Inferior parietal cortex (tissue), 1 donor: ENCODE measurements at regions not wholly inside any gene's neighbourhood (a gene's known extent, or its start where the extent isn't known, plus 50 kb on each side); places are given as distances from the start of the nearest gene placed in this dataset.

ENCODE experiments used
- DNase-seq: peaks from one replicate; pipeline ENCODE4 v3.0.0-alpha.2; 2016; ENCODE audit errors: extremely low spot score

DNA sequence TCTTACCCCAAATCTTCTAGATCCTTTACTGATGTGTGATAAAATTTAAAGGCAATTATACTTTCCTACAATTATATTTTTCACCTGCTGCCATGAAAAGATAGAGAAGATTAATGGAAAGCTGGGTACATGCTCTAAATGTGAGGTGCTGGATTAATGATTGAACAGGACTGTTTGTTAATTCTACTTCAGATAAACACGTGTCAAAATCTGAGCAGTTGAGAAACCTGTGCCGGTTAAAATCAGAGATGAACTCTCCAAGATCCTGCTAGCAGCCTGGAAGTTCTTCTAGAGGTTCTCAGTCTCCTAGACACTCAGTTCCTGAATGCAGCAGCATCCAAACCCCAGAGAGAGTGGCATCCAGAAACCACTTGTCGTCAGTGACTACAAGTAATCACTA is 69.2 kb downstream of the INHBA start:
- DNase-seq = no peak

DNA sequence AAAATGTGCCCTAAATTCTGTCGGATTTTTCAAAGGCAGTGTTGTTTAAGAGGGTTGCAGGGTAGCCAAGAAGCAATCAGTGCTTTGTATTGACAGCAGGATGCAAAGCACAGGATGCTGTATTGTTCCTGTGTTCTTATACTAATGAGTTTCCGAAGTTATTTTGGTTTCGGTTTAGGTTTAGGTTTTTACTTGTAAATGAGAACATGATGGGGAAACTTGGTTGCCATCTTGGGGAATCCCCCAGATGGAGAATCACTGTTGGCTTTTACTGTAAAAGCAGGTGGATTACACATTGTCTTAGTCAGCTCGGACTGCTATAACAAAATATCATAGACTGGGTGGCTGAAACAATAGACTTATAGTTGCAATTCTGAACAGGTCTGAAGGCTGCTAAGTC is 72.1 kb downstream of the INHBA start:
- no peak for DNase-seq

GRCh38 chr7:41629711-41630111 is 73.2 kb downstream of the INHBA start:
- no peak for DNase-seq

DNA sequence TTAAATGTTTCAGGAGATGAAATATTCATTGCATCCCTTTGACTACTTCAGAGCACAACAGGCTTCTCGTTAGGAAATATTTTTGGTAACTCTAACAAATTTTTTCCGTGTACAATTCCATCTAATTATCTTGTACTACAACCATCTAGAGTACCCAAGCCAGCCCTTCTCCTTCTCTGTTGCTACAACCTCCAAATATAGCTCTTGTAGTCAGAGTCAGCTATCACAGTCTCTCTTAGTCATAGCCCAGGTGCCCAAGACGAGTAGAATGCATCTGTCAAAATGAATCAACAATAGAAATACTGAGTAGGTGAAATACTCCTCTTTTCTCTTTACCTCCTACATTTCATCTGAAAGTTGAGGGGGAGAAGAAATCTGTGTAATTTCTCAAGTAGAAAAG is 74.0 kb downstream of the INHBA start:
- DNase-seq = peak; percentile 32

GRCh38 chr7:41627645-41628298 is 75.1 kb downstream of the INHBA start:
- DNase-seq = no peak

- DNase-seq = no peak
Observed at GRCh38 chr7:41624818-41625217, 78.1 kb downstream of the INHBA start.

- DNase-seq = no peak
Observed at GRCh38 chr7:41621953-41622831, 80.7 kb downstream of the INHBA start.

DNA sequence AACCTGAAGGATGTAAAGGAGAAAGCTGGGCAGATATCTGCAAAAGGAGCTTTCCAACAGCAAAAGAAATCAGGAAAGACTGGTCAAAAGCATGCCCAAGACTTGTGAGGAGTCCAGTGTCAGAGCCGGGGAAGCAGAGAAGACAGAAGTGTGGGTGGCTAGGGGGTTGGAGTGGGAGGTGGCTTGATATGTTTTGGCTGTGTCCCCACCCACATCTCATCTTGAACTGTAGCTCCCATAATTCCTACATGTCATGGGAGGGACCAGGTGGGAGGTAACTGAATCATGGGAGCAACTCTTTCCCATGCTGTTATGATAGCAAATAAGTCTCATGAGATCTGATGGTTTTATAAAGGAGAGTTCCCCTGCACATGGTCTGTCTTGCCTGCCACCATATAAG is 84.9 kb downstream of the INHBA start:
- DNase-seq = no peak

DNA sequence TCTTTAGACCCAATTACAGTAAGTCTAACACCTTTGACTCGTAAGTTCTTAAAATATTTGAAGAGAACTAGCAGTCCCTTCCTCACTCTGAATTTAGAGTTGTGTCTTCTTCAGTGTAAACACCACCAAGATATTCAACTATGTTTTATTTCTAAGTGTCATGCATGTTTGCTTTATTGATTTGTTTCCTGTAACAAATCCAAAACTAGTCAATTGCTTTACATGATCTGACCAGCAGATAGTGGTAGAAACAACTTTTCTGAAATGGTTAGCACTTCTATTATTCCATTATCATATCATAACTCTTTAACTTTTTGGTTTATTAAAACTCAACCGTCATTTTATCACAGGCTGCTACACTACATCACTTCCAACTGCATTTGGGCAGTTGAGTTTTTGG is 90.1 kb downstream of the INHBA start:
- no peak for DNase-seq

- DNase-seq = no peak
Observed at GRCh38 chr7:41612386-41612785, 90.5 kb downstream of the INHBA start.

DNA sequence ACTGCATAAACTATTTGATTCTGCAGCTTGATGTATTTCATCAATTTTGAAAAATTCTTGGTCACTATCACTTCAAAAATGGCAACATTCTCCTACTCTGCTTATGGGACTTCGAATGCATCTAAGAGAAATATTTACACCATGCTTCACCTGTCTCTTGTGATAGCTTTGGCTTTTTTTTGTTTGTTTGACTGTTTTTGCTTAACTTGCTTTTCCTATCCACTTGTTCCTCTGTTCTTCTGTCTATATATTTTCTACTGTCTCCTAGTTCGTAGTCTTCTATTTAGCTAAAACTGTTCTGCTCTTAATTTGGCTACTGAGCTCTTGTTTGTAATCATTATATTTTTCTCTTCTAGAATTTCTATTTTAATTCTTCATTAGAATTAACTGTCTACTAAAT is 94.4 kb downstream of the INHBA start:
- DNase-seq = no peak

DNA sequence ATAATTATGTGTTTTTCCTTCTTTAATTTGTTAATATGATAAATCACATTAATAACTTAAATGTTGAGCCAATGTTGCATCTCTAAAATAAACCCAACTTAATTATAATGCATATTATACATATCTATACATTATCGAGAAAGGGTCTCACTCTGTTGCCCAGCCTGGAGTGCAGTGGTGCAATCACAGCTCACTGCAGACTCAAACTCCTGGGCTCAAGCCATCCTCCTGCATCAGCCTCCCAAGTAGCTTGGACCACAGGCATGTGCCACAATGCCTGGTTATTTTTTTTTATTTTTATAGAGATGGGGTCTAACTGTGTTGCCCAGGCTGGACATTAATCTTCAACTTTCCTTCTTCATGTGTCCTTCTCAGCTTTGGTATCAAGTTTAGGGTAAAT is 98.9 kb downstream of the INHBA start:
- DNase-seq = no peak

- no peak for DNase-seq
Observed at GRCh38 chr7:41599760-41600159, 103.1 kb downstream of the INHBA start.

DNA sequence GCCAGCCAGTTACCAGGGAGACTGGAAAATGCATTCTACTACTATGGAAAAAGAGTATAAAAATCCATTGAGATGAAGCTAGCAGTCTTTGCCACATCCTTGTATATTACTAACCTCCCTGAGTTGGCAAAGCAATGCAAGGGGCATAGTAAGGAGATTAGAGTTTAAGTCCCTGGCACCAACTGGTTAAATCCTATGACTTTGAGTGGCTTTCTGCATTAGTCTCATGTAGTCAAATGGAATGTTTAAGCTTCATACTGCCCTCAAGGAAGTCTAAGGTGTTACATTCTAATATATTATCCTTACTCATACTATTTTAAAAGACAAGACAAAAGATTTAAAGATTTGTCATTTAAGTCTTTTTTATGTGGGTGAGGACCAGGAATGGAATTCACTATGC is 110.1 kb downstream of the INHBA start:
- DNase-seq = no peak

DNA sequence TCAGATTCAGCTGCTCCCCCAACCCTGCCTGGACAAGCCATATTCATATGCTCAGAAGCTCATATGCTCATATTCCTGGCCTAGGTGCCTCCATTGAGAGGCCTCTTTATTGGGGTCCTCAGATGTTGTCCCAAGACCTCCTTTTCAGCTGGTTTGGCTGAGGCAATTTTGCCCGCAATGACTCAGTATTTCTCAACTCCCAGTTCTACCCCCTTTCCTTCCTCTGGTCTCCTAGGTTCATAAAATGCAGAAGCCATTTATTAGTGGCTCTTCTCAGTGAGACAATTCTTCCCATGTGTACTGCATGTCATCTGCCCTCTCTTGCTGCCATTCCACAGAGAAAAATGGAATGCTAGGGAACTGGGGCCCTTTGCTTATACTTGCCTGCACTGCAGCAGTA is 110.7 kb downstream of the INHBA start:
- DNase-seq = no peak

DNA sequence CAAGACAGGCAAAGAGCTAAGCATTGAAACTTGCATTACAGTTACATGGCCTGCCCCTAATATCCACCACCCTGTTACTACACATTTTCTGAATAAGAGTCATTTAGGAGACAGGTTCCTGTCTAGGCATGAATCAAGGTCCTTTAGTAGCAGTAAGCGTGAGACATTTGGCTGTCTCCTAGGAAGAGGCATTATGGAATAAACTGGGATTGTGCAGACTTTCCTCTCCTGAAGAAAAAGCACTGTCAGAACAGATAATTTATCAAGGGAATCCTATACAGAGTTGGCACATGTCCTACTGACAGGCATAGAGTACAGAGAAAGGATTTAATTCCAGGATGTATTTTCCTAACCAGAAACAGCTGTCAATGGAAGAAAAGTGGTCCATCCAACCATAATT is 111.9 kb downstream of the INHBA start:
- DNase-seq = no peak

GRCh38 chr7:41588341-41588740 is 114.5 kb downstream of the INHBA start:
- no peak for DNase-seq

DNA sequence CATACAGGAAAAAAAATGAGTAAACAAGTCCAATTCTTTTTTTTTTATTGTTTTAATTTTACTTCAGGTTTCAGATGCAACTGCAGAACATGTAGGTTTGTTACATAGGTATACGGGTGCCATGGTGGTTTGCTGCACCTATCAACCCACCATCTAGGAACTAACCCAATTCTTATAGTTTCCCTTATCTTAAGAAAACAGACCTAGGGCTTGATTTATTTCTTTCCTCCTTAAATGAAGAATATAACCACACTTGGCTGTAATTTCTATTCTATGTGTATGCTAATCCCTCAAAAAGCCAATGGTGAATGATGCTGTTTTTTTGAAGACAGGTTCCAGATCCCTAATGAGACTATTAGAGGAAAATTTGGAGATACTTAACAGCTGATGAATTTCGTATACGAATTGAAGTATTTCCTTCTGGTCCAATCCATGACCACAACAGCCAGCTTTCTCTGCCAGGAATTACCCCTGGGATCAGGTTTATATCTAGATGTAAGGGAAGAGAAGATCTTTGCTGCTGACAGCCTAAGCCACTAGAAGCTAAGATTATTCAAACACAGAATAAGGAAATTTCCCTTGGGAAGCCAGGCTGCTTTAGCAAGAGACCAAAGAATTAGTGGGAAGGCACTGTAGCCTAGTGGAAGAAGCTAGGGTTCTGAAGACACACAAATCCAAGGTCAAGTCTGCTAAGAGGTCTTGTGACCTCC is 115.8 kb downstream of the INHBA start:
- DNase-seq = no peak

DNA sequence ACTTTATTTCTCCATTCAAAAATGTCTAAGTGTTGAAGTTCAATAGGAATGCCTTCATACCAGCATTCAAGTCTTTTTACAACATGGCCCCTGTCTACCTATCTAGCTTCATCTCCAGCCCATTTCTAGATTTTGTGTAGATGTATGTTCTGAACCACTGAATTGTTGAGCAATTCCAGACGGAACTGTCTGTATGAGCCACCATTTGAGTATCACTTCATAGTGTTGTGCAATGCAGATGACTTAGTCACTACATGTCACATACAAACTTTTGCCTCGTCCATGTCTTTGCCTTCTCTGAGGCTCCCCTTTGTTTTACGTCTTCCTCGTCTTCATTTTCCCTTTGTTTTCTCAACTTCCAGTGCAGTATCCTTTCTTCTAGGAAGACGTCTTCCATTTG is 118.1 kb downstream of the INHBA start:
- DNase-seq = no peak

- no peak for DNase-seq
Observed at GRCh38 chr7:41582116-41582515, 120.8 kb downstream of the INHBA start.

GRCh38 chr7:41581041-41581440 is 121.8 kb downstream of the INHBA start:
- no peak for DNase-seq

DNA sequence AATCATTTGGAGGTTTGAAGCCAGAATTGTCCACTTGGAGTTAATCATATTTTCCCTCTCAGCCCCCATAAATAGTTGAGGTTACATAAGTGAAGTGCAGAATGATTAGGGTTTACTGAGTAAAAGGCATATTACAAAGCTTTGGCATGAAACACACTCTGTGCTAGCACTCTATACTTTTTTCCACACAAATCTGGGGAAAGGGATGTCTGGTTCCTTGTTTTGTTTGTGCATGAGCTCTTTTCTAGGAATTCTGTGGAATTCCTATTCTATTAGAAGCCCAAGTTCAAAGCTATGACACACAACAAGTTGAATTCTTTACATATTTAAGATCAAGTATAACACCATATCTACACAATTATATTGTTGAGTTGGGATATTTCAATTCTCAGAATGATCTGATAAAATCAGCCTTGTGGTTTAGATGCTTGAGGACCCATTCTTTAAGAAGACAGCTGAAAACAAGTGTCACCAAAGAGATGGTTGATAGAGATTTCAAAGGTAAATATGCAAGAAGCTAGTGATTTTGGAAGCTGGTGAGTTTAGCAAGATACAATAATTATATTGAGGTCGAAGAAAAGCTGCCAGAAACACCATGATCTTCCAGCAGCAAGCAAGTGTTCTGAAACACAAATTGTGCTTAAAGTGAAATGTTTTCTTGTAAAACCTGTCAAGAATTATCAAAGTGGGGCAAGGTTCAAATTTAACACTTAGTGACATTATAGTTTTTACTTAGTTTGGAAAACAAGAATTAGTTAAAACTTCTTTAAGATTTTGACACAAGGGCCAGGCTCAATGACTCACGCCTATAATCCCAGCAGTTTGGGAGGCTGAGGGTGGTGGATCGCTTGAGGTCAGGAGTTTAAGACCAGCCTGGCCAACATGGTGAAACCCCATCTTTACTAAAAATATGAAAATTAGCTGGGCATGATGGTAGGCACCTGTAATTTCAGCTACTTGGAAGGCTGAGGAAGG is 122.6 kb downstream of the INHBA start:
- no peak for DNase-seq
